Colon (tissue), 2 donors: ENCODE measurements at regions not wholly inside any gene's neighbourhood (a gene's known extent, or its start where the extent isn't known, plus 50 kb on each side); places are given as distances from the start of the nearest gene placed in this dataset.

Experiments
- FAIRE-seq: peaks from 2 replicates; lab custom pipeline; 2012; peaks lifted over from hg19 to GRCh38; lab: Jason Lieb, UNC
- donor health status: control.
- donor health status: control.

- no peak for FAIRE-seq
Measured at GRCh38 chr15:46110755-46111154, 475.9 kb downstream of the SQOR start.

- FAIRE-seq = no peak
Measured at GRCh38 chr15:46111730-46112129, 476.9 kb downstream of the SQOR start.

GRCh38 chr15:46117071-46117470 lies 482.2 kb downstream of the SQOR start:
- FAIRE-seq = no peak

- no peak for FAIRE-seq
Measured at GRCh38 chr15:46120713-46121112, 485.9 kb downstream of the SQOR start.

GRCh38 chr15:46121441-46121840 lies 486.6 kb downstream of the SQOR start:
- FAIRE-seq = no peak

GRCh38 chr15:46126581-46126980 lies 491.8 kb downstream of the SQOR start:
- FAIRE-seq = no peak

GRCh38 chr15:46127361-46127874 lies 492.6 kb downstream of the SQOR start:
- FAIRE-seq = no peak

- FAIRE-seq = no peak
Measured at GRCh38 chr15:46129145-46129544, 494.3 kb downstream of the SQOR start.

- FAIRE-seq = no peak
Measured at GRCh38 chr15:46131876-46132275, 497.0 kb downstream of the SQOR start.

GRCh38 chr15:46137443-46137842 lies 502.6 kb downstream of the SQOR start:
- FAIRE-seq = no peak

GRCh38 chr15:46146002-46146401 lies 511.2 kb downstream of the SQOR start:
- FAIRE-seq = no peak

- FAIRE-seq = no peak
Measured at GRCh38 chr15:46146915-46147314, 512.1 kb downstream of the SQOR start.

GRCh38 chr15:46151786-46152185 lies 517.0 kb downstream of the SQOR start:
- FAIRE-seq = no peak

GRCh38 chr15:46166750-46167149 lies 531.9 kb downstream of the SQOR start:
- FAIRE-seq = no peak

GRCh38 chr15:46170326-46170725 lies 535.5 kb downstream of the SQOR start:
- no peak for FAIRE-seq

- FAIRE-seq = no peak
Measured at GRCh38 chr15:46174122-46174521, 539.3 kb downstream of the SQOR start.

- FAIRE-seq = no peak
Measured at GRCh38 chr15:46177219-46177618, 542.4 kb downstream of the SQOR start.

- no peak for FAIRE-seq
Measured at GRCh38 chr15:46178138-46178537, 543.3 kb downstream of the SQOR start.

- FAIRE-seq = no peak
Measured at GRCh38 chr15:46207341-46207740, 572.5 kb downstream of the SQOR start.

GRCh38 chr15:46213551-46213950 lies 578.7 kb downstream of the SQOR start:
- FAIRE-seq = no peak

GRCh38 chr15:46222826-46223225 lies 588.0 kb downstream of the SQOR start:
- no peak for FAIRE-seq

- no peak for FAIRE-seq
Measured at GRCh38 chr15:46229263-46229662, 594.4 kb downstream of the SQOR start.

GRCh38 chr15:46231786-46232185 lies 597.0 kb downstream of the SQOR start:
- FAIRE-seq = no peak

GRCh38 chr15:46232471-46232870 lies 597.6 kb downstream of the SQOR start:
- FAIRE-seq = no peak

- no peak for FAIRE-seq
Measured at GRCh38 chr15:46242935-46243334, 608.1 kb downstream of the SQOR start.
